Activated naive CD4-positive, alpha-beta T cell treated with anti-CD3 and anti-CD28 coated beads, Interleukin-2, amount 10 ng/mL, durations not matched to agents 7 days and 5 days (primary cell): ENCODE measurements at regions not wholly inside any gene's neighbourhood (a gene's known extent, or its start where the extent isn't known, plus 50 kb on each side); places are given as distances from the start of the nearest gene placed in this dataset.

ENCODE experiments used
- CTCF ChIA-PET: fragments of 350-600 bp; sonication (Branson Sonifier 250); formaldehyde crosslinking; loops from one replicate; lab custom pipeline; 2021; ENCODE audit warnings: antibody characterized with exemption; lab: Charles Lee
- DNase-seq: peaks from one replicate; pipeline ENCODE4 v3.0.0-alpha.2; 2020
- H3K27ac Mint-ChIP-seq: one replicate; pipeline ENCODE4 v1.8.0; 2021; ENCODE audit warnings: mild to moderate bottlenecking, moderate library complexity, mixed read lengths
- H3K27me3 Mint-ChIP-seq: one replicate; pipeline ENCODE4 v1.8.0; 2021; ENCODE audit warnings: mild to moderate bottlenecking, mixed read lengths
- H3K36me3 Mint-ChIP-seq: one replicate; pipeline ENCODE4 v1.8.0; 2021; ENCODE audit warnings: mixed read lengths
- H3K4me1 Mint-ChIP-seq: one replicate; pipeline ENCODE4 v1.8.0; 2021; ENCODE audit warnings: mixed read lengths
- H3K4me3 Mint-ChIP-seq: one replicate; pipeline ENCODE4 v1.8.0; 2021; ENCODE audit warnings: mild to moderate bottlenecking, moderate library complexity, mixed read lengths
- H3K9me3 Mint-ChIP-seq: one replicate; pipeline ENCODE4 v1.8.0; 2021; ENCODE audit warnings: mixed read lengths

DNA sequence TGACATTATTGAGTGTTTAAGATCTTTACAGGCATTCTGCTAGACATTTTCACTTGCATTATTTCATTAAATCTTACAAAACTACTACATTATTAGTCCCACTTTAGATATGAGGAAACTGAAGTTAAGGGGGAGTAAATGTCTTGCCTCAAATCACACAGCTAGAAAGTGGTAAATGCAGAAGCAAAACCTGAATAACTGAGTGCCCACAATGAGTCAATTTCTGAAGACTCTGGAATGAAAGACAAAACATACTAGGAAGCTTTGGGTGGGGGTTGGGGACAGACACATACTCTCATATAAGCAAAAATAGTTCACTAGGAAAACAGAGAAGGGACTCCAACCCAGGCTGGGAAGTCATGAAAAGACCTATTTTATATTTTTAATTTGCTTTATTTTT, 214.4 kb upstream of the LRATD1 start:
- H3K36me3 Mint-ChIP-seq: no peaks in the 10 kb centered on the region
- H3K4me1 Mint-ChIP-seq: no peaks in the 10 kb centered on the region
- CTCF ChIA-PET: no interaction called here
- DNase-seq: no peak
- H3K27me3 Mint-ChIP-seq: no peaks in the 10 kb centered on the region
- no peak overlapping the region for H3K27ac Mint-ChIP-seq
- peaks cover 10% of the 10 kb centered on the region for H3K9me3 Mint-ChIP-seq
- H3K4me3 Mint-ChIP-seq: no peak overlapping the region

DNA sequence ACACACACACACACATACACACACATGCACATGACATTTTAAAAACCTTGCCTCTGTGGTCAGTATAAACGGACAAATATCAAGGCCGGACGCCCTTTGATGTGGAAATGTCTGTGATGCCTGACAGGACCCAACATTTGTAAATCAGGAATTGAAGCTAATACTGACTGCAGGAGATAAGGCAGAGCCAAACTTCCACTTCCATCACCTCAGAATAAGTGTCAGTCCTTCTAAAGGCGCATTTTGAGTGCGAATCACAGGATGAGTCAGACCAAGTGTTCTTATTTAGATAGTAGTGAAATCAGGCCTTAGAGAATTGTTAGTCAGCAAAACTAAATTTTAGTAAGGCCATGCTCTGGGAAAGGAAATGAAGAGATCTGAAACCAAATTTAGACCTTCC, 211.7 kb upstream of the LRATD1 start:
- CTCF ChIA-PET: no interaction called here

DNA sequence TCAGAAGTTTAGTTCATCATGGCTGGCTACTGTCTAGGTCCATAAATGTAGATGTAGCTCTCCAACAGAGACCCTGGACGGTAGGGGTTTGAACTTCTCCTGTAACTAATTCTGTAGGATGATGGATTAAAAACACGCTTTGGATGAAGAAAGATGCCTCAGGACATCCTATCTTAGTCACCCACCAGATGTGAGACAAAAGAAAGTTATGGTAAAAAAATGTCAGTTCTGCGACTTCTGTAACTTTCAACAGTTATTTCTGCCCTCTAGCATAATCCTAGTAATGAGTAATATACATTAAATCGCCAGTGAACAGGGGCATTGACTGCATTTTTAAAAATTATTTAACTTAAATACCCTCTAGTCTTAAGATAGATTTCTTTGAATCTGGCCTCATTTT, 210.1 kb upstream of the LRATD1 start:
- H3K4me1 Mint-ChIP-seq: no peaks in the 10 kb centered on the region
- H3K27ac Mint-ChIP-seq: no peak overlapping the region
- no peak overlapping the region for H3K4me3 Mint-ChIP-seq
- H3K9me3 Mint-ChIP-seq: peaks cover 7% of the 10 kb centered on the region
- no peaks in the 10 kb centered on the region for H3K36me3 Mint-ChIP-seq
- no peaks in the 10 kb centered on the region for H3K27me3 Mint-ChIP-seq
- no peak for DNase-seq
- CTCF ChIA-PET: no interaction called here

More for the DNA sequence above, 211.7 kb upstream of the LRATD1 start:
- no peaks in the 10 kb centered on the region for H3K4me1 Mint-ChIP-seq
- no peaks in the 10 kb centered on the region for H3K27me3 Mint-ChIP-seq
- DNase-seq: no peak
- H3K9me3 Mint-ChIP-seq: peaks cover 8% of the 10 kb centered on the region
- no peaks in the 10 kb centered on the region for H3K36me3 Mint-ChIP-seq
- H3K4me3 Mint-ChIP-seq: no peak overlapping the region
- no peak overlapping the region for H3K27ac Mint-ChIP-seq

DNA sequence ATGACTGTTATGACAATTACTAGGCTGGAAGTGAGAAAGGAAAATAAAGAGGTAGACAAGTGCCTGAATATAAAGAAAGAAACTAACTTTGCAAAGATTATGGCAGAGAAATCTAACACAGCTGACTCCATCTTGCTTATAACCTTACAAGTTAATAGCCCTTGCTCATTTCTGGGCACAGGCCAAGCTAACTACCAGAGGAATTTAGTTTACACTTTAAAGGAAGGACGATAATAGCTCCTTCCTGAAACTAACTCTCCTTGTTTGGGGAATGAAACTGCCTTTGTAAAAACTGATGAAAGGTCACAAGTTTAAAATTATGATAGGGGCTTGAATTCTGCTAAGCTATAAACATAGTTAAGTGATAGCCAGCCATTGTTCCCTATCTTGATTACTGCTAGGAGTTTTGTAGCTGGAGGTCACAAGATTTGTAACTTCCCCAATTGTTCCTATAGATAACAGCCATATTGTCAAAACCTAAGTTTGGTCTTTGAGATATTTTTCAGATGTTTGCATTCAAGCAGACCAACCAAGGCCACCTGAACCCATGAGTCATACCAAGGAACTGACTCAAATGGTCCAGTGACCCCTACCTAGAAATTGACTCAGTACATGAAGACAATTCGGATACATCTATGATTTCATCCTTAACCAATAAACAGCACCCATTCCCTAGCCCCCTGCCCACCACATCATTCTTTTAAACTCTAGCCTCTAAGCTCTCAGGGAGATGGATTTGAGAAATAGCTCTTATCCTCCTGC, 209.2 kb upstream of the LRATD1 start:
- H3K4me1 Mint-ChIP-seq: no peaks in the 10 kb centered on the region
- no peaks in the 10 kb centered on the region for H3K36me3 Mint-ChIP-seq
- no peak overlapping the region for H3K27ac Mint-ChIP-seq
- H3K9me3 Mint-ChIP-seq: peaks cover 7% of the 10 kb centered on the region
- no peak for DNase-seq
- H3K4me3 Mint-ChIP-seq: no peak overlapping the region
- CTCF ChIA-PET: no interaction called here
- no peaks in the 10 kb centered on the region for H3K27me3 Mint-ChIP-seq

DNA sequence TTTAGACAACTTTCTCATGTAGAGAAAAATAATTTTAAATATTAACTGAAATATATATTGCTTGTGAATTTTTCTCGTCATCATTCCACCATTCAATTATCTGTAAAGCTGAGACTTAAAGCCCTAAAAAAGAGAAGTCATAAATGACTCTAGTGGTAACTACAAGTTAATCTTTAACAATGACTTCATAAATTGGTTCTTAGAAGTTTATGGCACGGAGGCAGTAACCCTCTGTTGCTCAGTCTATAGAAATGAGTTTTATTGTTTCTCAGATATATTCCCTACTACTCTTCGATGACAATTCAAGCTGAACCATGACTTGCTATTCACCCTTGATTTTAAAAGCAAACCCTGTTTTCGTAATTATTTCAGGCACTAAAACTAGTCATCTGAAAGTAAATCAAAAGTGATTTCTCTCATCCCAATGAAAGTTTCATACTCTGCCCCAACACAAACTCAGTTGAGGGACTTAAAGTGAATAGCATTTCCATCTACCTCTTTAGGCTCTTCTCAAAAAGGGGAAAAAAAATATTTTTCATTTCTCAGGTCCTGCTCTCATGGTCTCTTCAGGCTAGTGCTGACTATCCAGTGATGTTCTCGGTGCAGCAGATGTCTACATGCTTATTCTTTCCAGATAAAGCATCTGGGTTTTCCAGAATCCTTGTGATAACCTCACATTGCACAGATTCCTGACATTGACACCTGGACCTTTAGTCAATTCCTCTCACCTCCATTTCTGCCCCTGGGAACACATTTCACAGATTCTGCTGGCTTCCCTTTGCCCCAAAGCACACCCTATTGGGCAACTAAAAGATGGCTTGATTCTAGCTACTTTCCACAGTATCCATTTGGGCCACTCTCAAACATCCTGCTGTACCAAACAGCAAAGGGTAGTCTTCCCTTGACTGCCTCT, 207.8 kb upstream of the LRATD1 start:
- no peak for DNase-seq
- Mint-ChIP-seq H3K9me3 (peaks cover 4% of the 10 kb centered on the region), H3K36me3 (no peaks in the 10 kb centered on the region), H3K27me3 (no peaks in the 10 kb centered on the region), H3K4me3 (no peak overlapping the region), H3K4me1 (no peaks in the 10 kb centered on the region), H3K27ac (no peak overlapping the region)
- CTCF ChIA-PET: no interaction called here

DNA sequence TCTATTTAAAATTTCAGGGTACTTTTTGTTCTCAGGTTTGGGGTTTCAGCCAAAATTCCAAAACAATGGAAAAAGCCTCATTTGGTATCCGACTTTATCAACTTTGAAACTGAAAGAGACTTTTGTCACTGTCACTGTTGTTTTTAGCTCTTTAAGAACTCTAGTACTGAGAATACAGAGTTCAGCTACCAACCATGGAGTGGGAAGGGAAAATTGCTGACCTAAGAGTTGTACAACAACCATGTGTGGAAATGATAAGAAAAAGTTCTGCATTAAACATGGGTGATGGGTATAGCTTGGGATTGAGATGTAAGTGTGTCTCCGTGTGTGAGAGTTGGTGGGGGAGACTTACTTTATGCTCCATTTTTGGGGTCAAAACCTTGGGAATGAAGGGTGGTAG, 206.6 kb upstream of the LRATD1 start:
- no peaks in the 10 kb centered on the region for H3K27me3 Mint-ChIP-seq
- CTCF ChIA-PET: no interaction called here
- peaks cover 4% of the 10 kb centered on the region for H3K9me3 Mint-ChIP-seq
- H3K36me3 Mint-ChIP-seq: no peaks in the 10 kb centered on the region
- no peak for DNase-seq
- no peaks in the 10 kb centered on the region for H3K4me1 Mint-ChIP-seq
- H3K27ac Mint-ChIP-seq: no peak overlapping the region
- H3K4me3 Mint-ChIP-seq: no peak overlapping the region

DNA sequence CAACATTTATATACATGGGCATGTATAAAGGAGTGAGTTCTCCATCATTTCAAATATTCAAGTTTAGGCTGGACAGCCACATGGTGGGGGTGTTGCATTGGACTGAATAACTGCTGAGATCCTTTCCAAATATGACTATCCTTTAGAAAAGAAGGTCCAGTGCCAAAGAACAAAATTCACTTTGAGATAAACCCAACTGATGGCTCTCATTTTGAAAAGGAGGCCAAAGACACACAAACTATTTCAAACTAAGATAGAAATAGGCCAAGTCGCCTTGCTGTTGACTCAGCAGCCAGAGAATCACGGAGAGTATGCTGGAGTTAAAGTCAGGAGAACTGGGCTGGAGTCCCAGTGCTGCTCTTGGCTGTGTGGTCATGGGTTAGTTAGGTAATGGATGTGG, 204.5 kb upstream of the LRATD1 start:
- H3K27ac Mint-ChIP-seq: no peak overlapping the region
- H3K36me3 Mint-ChIP-seq: no peaks in the 10 kb centered on the region
- no peak for DNase-seq
- CTCF ChIA-PET: no interaction called here
- H3K27me3 Mint-ChIP-seq: no peaks in the 10 kb centered on the region
- peaks cover 6% of the 10 kb centered on the region for H3K9me3 Mint-ChIP-seq
- no peak overlapping the region for H3K4me3 Mint-ChIP-seq
- H3K4me1 Mint-ChIP-seq: no peaks in the 10 kb centered on the region

DNA sequence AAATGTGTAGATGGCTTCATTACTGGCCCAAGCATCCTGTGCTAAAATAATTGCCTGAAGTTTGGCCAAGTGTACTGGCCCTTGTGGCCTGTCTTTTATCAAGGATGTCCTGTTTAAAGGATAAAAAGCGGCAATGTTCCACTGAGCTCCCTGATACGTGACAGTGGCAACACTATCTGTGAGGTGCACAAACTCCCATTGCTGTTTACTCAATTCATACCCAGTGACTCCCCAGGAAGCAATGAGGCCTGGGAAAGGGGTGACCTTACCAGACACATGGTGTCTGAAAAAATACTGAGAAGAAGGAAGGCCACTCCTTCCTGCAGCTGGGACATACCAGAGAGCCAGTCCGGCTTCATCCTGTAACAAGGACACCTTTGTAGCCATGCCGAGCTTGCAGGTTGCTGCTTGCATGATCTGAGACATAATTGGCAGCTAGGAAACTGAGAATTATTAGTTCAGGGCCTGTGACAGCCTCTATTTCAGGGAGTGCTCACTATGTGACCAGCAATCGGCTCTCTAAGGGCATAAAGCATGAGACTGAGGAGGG, 198.5 kb upstream of the LRATD1 start:
- Mint-ChIP-seq H3K4me3 (no peak overlapping the region), H3K27me3 (no peaks in the 10 kb centered on the region), H3K4me1 (no peaks in the 10 kb centered on the region), H3K27ac (no peak overlapping the region), H3K36me3 (no peaks in the 10 kb centered on the region), H3K9me3 (peaks cover 8% of the 10 kb centered on the region)
- CTCF ChIA-PET: interaction anchor here (1.1 kb wide), 1 partner anchor 165 kb away, joined by 3 read pairs; no protein-coding TSS in a partner anchor
- DNase-seq: no peak

DNA sequence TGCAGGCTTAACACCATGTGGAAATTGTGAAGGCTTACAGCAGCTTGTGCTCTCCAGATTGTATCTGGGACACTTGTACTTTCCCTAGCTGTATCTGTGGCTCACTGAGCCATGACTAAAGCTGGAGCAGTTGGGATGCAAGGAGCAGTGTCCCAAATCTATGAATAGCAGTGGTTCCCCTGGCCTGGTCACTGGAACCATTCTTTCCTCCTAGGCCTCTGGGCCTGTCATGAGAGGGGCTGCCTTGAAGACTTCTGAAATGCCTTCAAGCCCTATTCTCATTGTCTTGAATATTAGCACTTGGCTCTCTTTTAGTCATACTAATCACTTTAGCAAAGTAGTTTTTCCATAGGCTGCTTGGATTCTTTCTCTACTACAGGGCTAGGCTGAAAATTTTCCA, 186.8 kb upstream of the LRATD1 start:
- H3K36me3 Mint-ChIP-seq: no peaks in the 10 kb centered on the region
- H3K4me1 Mint-ChIP-seq: no peaks in the 10 kb centered on the region
- H3K27ac Mint-ChIP-seq: no peak overlapping the region
- CTCF ChIA-PET: no interaction called here
- H3K4me3 Mint-ChIP-seq: no peak overlapping the region
- DNase-seq: no peak
- H3K27me3 Mint-ChIP-seq: no peaks in the 10 kb centered on the region
- peaks cover 4% of the 10 kb centered on the region for H3K9me3 Mint-ChIP-seq

DNA sequence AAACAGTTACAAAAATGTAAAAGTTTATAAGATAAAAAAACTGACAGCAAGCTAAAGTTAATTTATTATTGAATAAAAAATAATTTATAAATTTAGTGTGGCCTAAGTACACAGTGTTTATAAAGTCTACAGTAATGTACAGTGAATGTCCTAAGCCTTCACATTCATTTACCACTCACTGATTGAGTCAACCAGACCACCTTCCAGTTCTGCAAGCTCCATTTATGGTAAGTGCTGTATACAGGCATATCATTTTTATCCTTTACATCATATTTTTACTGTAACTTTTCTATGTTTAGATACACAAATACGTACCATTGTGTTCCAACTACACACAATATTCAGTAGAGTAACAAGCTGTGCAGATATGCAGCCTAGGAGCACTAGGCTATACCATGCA, 184.2 kb upstream of the LRATD1 start:
- no peaks in the 10 kb centered on the region for H3K4me1 Mint-ChIP-seq
- DNase-seq: no peak
- no peaks in the 10 kb centered on the region for H3K27me3 Mint-ChIP-seq
- no peak overlapping the region for H3K4me3 Mint-ChIP-seq
- peaks cover 6% of the 10 kb centered on the region for H3K9me3 Mint-ChIP-seq
- no peak overlapping the region for H3K27ac Mint-ChIP-seq
- CTCF ChIA-PET: no interaction called here
- no peaks in the 10 kb centered on the region for H3K36me3 Mint-ChIP-seq

DNA sequence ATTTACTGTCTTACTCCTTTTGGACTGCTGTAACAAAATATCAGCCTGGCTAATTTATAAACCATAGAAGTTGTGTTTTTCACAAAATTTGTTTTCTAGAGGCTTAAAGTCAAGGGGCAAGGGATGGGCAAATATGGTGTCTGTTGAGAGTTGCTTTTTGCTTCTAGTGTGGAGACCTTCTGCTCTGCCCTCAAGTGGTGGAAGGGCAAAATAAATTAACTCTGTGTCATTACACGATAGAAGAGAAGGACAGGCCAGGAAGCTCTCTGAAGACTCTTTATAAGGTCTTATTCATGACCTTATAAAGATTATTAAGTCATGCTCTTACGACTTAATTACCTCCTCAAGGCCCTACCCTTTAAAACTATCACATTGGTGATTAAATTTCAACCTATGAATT, 181.2 kb upstream of the LRATD1 start:
- no peak for DNase-seq
- Mint-ChIP-seq H3K36me3 (no peaks in the 10 kb centered on the region), H3K27ac (no peak overlapping the region), H3K4me1 (no peaks in the 10 kb centered on the region), H3K4me3 (no peak overlapping the region), H3K27me3 (no peaks in the 10 kb centered on the region), H3K9me3 (peaks cover 12% of the 10 kb centered on the region)
- CTCF ChIA-PET: no interaction called here

DNA sequence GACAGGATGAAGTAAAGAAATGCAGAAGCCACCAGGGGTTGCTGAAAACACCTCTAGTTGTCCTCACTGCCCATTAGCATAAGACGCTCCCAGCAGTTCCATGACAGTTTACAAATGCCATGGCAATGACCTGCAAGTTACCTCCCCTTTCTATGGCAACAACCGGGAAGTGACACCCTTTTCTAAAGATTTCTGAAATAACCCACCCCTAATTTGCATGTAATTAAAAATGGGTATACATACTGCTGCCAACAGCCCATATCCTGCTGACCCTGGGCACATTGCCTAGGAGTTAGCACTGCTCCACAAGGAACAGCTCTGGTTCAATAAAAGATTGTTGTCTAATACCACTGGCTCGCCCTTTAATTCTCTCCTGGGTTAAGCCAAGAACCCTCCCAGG, 178.3 kb upstream of the LRATD1 start:
- H3K9me3 Mint-ChIP-seq: peaks cover 13% of the 10 kb centered on the region
- no peaks in the 10 kb centered on the region for H3K36me3 Mint-ChIP-seq
- no peak overlapping the region for H3K27ac Mint-ChIP-seq
- DNase-seq: no peak
- CTCF ChIA-PET: no interaction called here
- H3K4me3 Mint-ChIP-seq: no peak overlapping the region
- no peaks in the 10 kb centered on the region for H3K4me1 Mint-ChIP-seq
- H3K27me3 Mint-ChIP-seq: no peaks in the 10 kb centered on the region

DNA sequence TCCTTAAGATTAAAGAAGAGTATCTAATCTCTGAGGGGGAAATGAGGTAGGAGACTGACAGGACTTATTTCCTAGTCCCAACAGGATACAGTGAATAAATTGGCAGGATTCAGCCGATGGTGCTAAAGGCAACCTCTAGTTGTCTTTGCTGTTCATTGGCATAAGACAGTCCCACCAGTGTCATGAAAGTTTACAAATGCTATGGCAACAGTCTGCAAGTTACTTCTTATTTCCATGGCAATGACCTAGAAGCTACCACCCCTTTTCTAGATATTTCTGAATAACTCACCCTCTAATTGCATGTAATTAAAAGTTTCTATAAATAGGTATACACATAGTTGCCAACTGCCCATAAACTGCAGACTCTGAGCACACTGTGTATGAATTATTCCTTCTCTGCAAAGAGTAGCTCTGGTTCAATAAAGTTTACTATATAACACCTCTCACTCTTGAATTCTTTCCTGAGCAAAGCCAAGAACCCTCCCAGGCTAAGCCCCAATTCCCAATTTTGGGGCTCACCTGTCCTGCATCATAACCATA, 172.7 kb upstream of the LRATD1 start:
- DNase-seq: no peak
- no peaks in the 10 kb centered on the region for H3K4me1 Mint-ChIP-seq
- H3K27ac Mint-ChIP-seq: no peak overlapping the region
- no peak overlapping the region for H3K4me3 Mint-ChIP-seq
- CTCF ChIA-PET: no interaction called here
- H3K9me3 Mint-ChIP-seq: peaks cover 6% of the 10 kb centered on the region
- no peaks in the 10 kb centered on the region for H3K36me3 Mint-ChIP-seq
- no peaks in the 10 kb centered on the region for H3K27me3 Mint-ChIP-seq

DNA sequence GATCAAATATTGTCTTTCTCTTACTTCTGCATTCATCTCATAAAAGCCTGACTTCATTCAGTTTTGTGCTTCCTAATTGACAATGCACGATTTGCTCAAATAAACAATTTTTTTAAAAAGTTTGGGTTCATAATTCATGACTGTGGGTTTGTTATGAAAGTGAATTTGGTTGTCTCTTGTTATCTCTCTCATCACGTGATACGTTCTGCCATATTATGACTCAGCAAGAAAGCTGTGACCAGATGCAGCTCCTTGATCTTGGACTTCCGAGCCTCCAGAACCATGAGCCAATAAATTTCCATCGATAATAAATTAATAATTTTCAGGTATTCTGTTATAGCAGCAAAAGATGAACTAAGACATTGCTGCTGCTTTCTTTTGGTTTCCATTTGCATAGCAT, 156.5 kb upstream of the LRATD1 start:
- no peak overlapping the region for H3K4me3 Mint-ChIP-seq
- no peak overlapping the region for H3K27ac Mint-ChIP-seq
- H3K4me1 Mint-ChIP-seq: no peaks in the 10 kb centered on the region
- no peak for DNase-seq
- H3K36me3 Mint-ChIP-seq: no peaks in the 10 kb centered on the region
- no peaks in the 10 kb centered on the region for H3K9me3 Mint-ChIP-seq
- CTCF ChIA-PET: no interaction called here
- H3K27me3 Mint-ChIP-seq: no peaks in the 10 kb centered on the region
